MCF 10A (cell line): ENCODE measurements at regions not wholly inside any gene's neighbourhood (a gene's known extent, or its start where the extent isn't known, plus 50 kb on each side); places are given as distances from the start of the nearest gene placed in this dataset.

ENCODE experiments used
- BruUV-seq: library from RNA; stranded (reverse); fragments of 400-500 nt; replicated peaks from 2 replicates; lab custom pipeline; 2021; lab: Mats Ljungman, UMichigan
- CTCF ChIA-PET: fragments of 300-600 bp; sonication (Branson Sonifier 250); formaldehyde crosslinking; extraction: SDS; loops from one replicate; lab custom pipeline; 2021; ENCODE audit warnings: antibody characterized with exemption, inconsistent platforms; lab: Yijun Ruan, JAX
- POLR2A ChIA-PET: fragments of 300-600, 350-650 bp; sonication (Branson Sonifier 250); formaldehyde crosslinking; extraction: SDS; loops from one replicate; lab custom pipeline; 2020; ENCODE audit warnings: antibody characterized with exemption, inconsistent platforms; lab: Yijun Ruan, JAX
- DNase-seq: peaks from one replicate; pipeline ENCODE4 v3.0.0-alpha.2; 2018; ENCODE audit not compliant: unreplicated experiment
- H3K27ac Mint-ChIP-seq: one replicate; pipeline ENCODE4 v1.8.0; 2022; ENCODE audit warnings: mild to moderate bottlenecking, low read depth, mixed read lengths; ENCODE audit not compliant: unreplicated experiment
- H3K27me3 Mint-ChIP-seq: one replicate; pipeline ENCODE4 v1.8.0; 2022; ENCODE audit warnings: mixed read lengths; ENCODE audit not compliant: insufficient read depth, unreplicated experiment
- H3K36me3 Mint-ChIP-seq: one replicate; pipeline ENCODE4 v1.8.0; 2022; ENCODE audit warnings: mild to moderate bottlenecking, moderate library complexity, mixed read lengths; ENCODE audit not compliant: insufficient read depth, unreplicated experiment
- H3K4me1 Mint-ChIP-seq: one replicate; pipeline ENCODE4 v1.8.0; 2022; ENCODE audit warnings: mixed read lengths; ENCODE audit not compliant: insufficient read depth, unreplicated experiment
- H3K4me3 Mint-ChIP-seq: one replicate; pipeline ENCODE4 v1.8.0; 2022; ENCODE audit warnings: mild to moderate bottlenecking, moderate library complexity, mixed read lengths; ENCODE audit not compliant: unreplicated experiment
- H3K9me3 Mint-ChIP-seq: one replicate; pipeline ENCODE4 v1.8.0; 2022; ENCODE audit warnings: mixed read lengths; ENCODE audit not compliant: unreplicated experiment
- CTCF ChIP-seq: fragments of 200-600 bp; IDR thresholded peaks from one replicate; pipeline ENCODE4 v1.8.0; 2022; ENCODE audit warnings: antibody characterized with exemption, mild to moderate bottlenecking; ENCODE audit not compliant: unreplicated experiment
- intact Hi-C: fragments of 100-400 bp; cut with micrococcal nuclease; formaldehyde crosslinking; loops from 2 replicates; pipeline ENCODE4 v1.14.1; 2022

GRCh38 chr1:57500136-57500830 is 76.4 kb upstream of the DAB1 start:
- ChIA-PET CTCF (interaction anchor here (0.6 to 0.7 kb wide), 3 partner anchors 21 to 1324 kb away, joined by 3 to 4 read pairs (median 3); no protein-coding TSS in a partner anchor), POLR2A (no interaction called here)
- DNase-seq = no peak
- Mint-ChIP-seq H3K27me3 (peaks cover 44% of the 10 kb centered on the region), H3K4me1 (no peaks in the 10 kb centered on the region), H3K36me3 (no peaks in the 10 kb centered on the region), H3K9me3 (no peaks in the 10 kb centered on the region), H3K27ac (no peak overlapping the region), H3K4me3 (no peak overlapping the region)
- TF ChIP-seq CTCF = no peak
- intact Hi-C loops = no loop called here
- BruUV-seq = no TSS peak

- ChIA-PET POLR2A (no interaction called here), CTCF (no interaction called here)
- no peaks in the 10 kb centered on the region for H3K36me3 Mint-ChIP-seq
- no peaks in the 10 kb centered on the region for H3K9me3 Mint-ChIP-seq
- DNase-seq = no peak
- H3K4me3 Mint-ChIP-seq = no peak overlapping the region
- intact Hi-C loops = no loop called here
- peaks cover 3% of the 10 kb centered on the region for H3K4me1 Mint-ChIP-seq
- H3K27me3 Mint-ChIP-seq = peaks cover 56% of the 10 kb centered on the region
- no peak overlapping the region for H3K27ac Mint-ChIP-seq
- TF ChIP-seq CTCF = no peak
- no TSS peak for BruUV-seq
These were observed 70.7 kb upstream of the DAB1 start for GRCh38 chr1:57494530-57495079.

GRCh38 chr1:57492586-57493226 is 68.8 kb upstream of the DAB1 start:
- intact Hi-C loops = no loop called here
- DNase-seq = no peak
- ChIA-PET CTCF (interaction anchor here (0.5 to 0.8 kb wide), 2 partner anchors 28 to 734 kb away, joined by 3 to 4 read pairs; no protein-coding TSS in a partner anchor), POLR2A (no interaction called here)
- Mint-ChIP-seq H3K4me1 (peaks cover 10% of the 10 kb centered on the region), H3K4me3 (no peak overlapping the region), H3K9me3 (no peaks in the 10 kb centered on the region), H3K36me3 (no peaks in the 10 kb centered on the region), H3K27me3 (peaks cover 42% of the 10 kb centered on the region), H3K27ac (no peak overlapping the region)
- TF ChIP-seq CTCF = no peak
- no TSS peak for BruUV-seq

- Mint-ChIP-seq H3K27ac (peak overlapping the region; percentile 67), H3K27me3 (peaks cover 27% of the 10 kb centered on the region), H3K36me3 (no peaks in the 10 kb centered on the region), H3K4me1 (peaks cover 16% of the 10 kb centered on the region), H3K9me3 (no peaks in the 10 kb centered on the region), H3K4me3 (no peak overlapping the region)
- BruUV-seq = no TSS peak
- ChIA-PET POLR2A (no interaction called here), CTCF (no interaction called here)
- no peak for TF ChIP-seq CTCF
- DNase-seq = peak; percentile 38
- intact Hi-C loops = no loop called here
These were observed 65.6 kb upstream of the DAB1 start for GRCh38 chr1:57489358-57490036.
